A549 (cell line): ENCODE measurements at regions not wholly inside any gene's neighbourhood (a gene's known extent, or its start where the extent isn't known, plus 50 kb on each side); places are given as distances from the start of the nearest gene placed in this dataset.

ENCODE experiments used
- ATAC-seq, 2 experiments: fragments of 200-7000 bp in 1 of 2; fragments of >200 bp in 1 of 2; cut with Nextera tagmentation in 1 of 2; cut with Tn5 transposase in 1 of 2; 3 replicates each; pipeline versions ENCODE4 v1.8.0 to v1.9.1; 2018 to 2020; ENCODE audit warnings: mild to moderate bottlenecking in 1 of 2, moderate library complexity in 1 of 2
- CTCF ChIA-PET: fragments of 300-600 bp; sonication (Branson Sonifier 250); formaldehyde crosslinking; extraction: SDS; loops from one replicate; lab custom pipeline; 2021; ENCODE audit warnings: antibody characterized with exemption, inconsistent platforms; lab: Yijun Ruan, JAX
- POLR2A ChIA-PET: fragments of 350-600 bp; formaldehyde crosslinking; extraction: SDS; loops from one replicate; lab custom pipeline; 2021; ENCODE audit warnings: antibody characterized with exemption, inconsistent platforms; lab: Yijun Ruan, JAX
- DNase-seq, 2 experiments: peaks; one replicate each; pipeline versions ENCODE4 v3.0.0 to v3.0.0-alpha.2; 2011 to 2016; ENCODE audit warnings: low read depth in 1 of 2, low spot score in 1 of 2
- FAIRE-seq: peaks from 2 replicates; lab custom pipeline; 2011; peaks lifted over from hg19 to GRCh38; lab: Jason Lieb, UNC
- H3K27ac ChIP-seq, 2 experiments: fragments of >200 bp; sonication (Bioruptor Twin); formaldehyde crosslinking; 3 replicates each; pipeline ENCODE4 v1.5.1; 2016 to 2017
- H3K4me1 ChIP-seq: fragments of >200 bp; sonication (Bioruptor Twin); formaldehyde crosslinking; 3 replicates; pipeline ENCODE4 v1.6.1; 2016
- H3K4me2 ChIP-seq: fragments of >200 bp; sonication (Bioruptor Twin); formaldehyde crosslinking; 3 replicates; pipeline ENCODE4 v1.6.1; 2016
- H3K4me3 ChIP-seq: fragments of >200 bp; sonication (Bioruptor Twin); formaldehyde crosslinking; 3 replicates; pipeline ENCODE4 v1.5.1; 2016
- H3K9me3 ChIP-seq: fragments of >200 bp; sonication (Bioruptor Twin); formaldehyde crosslinking; 3 replicates; pipeline ENCODE4 v1.6.1; 2016
- BCL3 ChIP-seq: fragments of >200 bp; sonication (Bioruptor Twin); formaldehyde crosslinking; IDR thresholded peaks from 3 replicates; pipeline ENCODE4 v1.6.1; 2016
- BHLHE40 ChIP-seq: IDR thresholded peaks from 2 replicates; pipeline ENCODE4 v1.6.1; 2012; ENCODE audit warnings: low read depth, low read length, inconsistent platforms
- CEBPB ChIP-seq, 2 experiments: fragments of >200 bp in 1 of 2; sonication (Bioruptor Twin) in 1 of 2; formaldehyde crosslinking in 1 of 2; IDR thresholded peaks; 2 replicates each; pipeline ENCODE4 v1.6.1; 2012 to 2016
- CHD4 ChIP-seq: fragments of 200-600 bp; sonication (generic); IDR thresholded peaks from 2 replicates; pipeline ENCODE4 v1.6.1; 2016; ENCODE audit warnings: antibody characterized with exemption, mild to moderate bottlenecking, borderline replicate concordance
- E2F6 ChIP-seq: IDR thresholded peaks from 2 replicates; pipeline ENCODE4 v1.6.1; 2012; ENCODE audit warnings: low read depth, borderline replicate concordance
- EHF ChIP-seq: fragments of 250-450 bp; sonication (Bioruptor Pico); IDR thresholded peaks from 2 replicates; pipeline ENCODE4 v1.5.0; 2020; ENCODE audit warnings: mild to moderate bottlenecking
- EHMT2 ChIP-seq: fragments of 200-600 bp; sonication (generic); IDR thresholded peaks from 2 replicates; pipeline ENCODE4 v1.6.1; 2016; ENCODE audit warnings: antibody characterized with exemption, low read depth, mild to moderate bottlenecking, moderate library complexity
- FOSB ChIP-seq: fragments of 250-450 bp; sonication (Bioruptor Pico); IDR thresholded peaks from 2 replicates; pipeline ENCODE4 v1.5.0; 2020; ENCODE audit warnings: mild to moderate bottlenecking, moderate library complexity
- FOXS1 ChIP-seq: fragments of 250-450 bp; sonication (Bioruptor Pico); IDR thresholded peaks from 2 replicates; pipeline ENCODE4 v1.5.0; 2020; ENCODE audit warnings: mild to moderate bottlenecking, moderate library complexity
- GATA3 ChIP-seq: IDR thresholded peaks from 2 replicates; pipeline ENCODE4 v1.6.1; 2012; ENCODE audit warnings: borderline replicate concordance
- HES2 ChIP-seq: fragments of >200 bp; sonication (Bioruptor Twin); formaldehyde crosslinking; IDR thresholded peaks from 2 replicates; pipeline ENCODE4 v1.6.1; 2016
- HMGXB4 ChIP-seq: fragments of 250-450 bp; sonication (Bioruptor Pico); IDR thresholded peaks from 2 replicates; pipeline ENCODE4 v1.5.0; 2021; ENCODE audit warnings: mild to moderate bottlenecking, moderate library complexity, borderline replicate concordance
- HOXA7 ChIP-seq: fragments of 250-450 bp; sonication (Bioruptor Pico); IDR thresholded peaks from 2 replicates; pipeline ENCODE4 v1.5.0; 2020; ENCODE audit warnings: mild to moderate bottlenecking, moderate library complexity
- HOXB13 ChIP-seq: fragments of 250-450 bp; sonication (Bioruptor Pico); IDR thresholded peaks from 2 replicates; pipeline ENCODE4 v1.5.0; 2020; ENCODE audit warnings: low read depth, mild to moderate bottlenecking, moderate library complexity
- HOXB5 ChIP-seq: fragments of 250-450 bp; sonication (Bioruptor Pico); IDR thresholded peaks from 2 replicates; pipeline ENCODE4 v1.5.0; 2020; ENCODE audit warnings: mild to moderate bottlenecking, moderate library complexity
- JUN ChIP-seq, 2 experiments: fragments of >200 bp; sonication (Bioruptor Twin); formaldehyde crosslinking; IDR thresholded peaks; 2 replicates in 1 of 2; 3 replicates in 1 of 2; pipeline ENCODE4 v1.6.1; 2016 to 2017
- JUNB ChIP-seq: fragments of >200 bp; sonication (Bioruptor Twin); formaldehyde crosslinking; IDR thresholded peaks from 2 replicates; pipeline ENCODE4 v1.6.1; 2016
- KDM1A ChIP-seq: fragments of 200-600 bp; sonication (generic); IDR thresholded peaks from 2 replicates; pipeline ENCODE4 v1.6.1; 2016; ENCODE audit warnings: low read depth, mild to moderate bottlenecking
- MYC ChIP-seq: IDR thresholded peaks from 2 replicates; pipeline ENCODE4 v1.6.1; 2012; ENCODE audit warnings: mild to moderate bottlenecking, inconsistent platforms, low read length, improper control_type of control experiment, borderline replicate concordance
- PHF8 ChIP-seq: fragments of 200-600 bp; sonication (generic); IDR thresholded peaks from 2 replicates; pipeline ENCODE4 v1.6.1; 2016; ENCODE audit warnings: low read depth, mild to moderate bottlenecking, antibody characterized with exemption, moderate library complexity, borderline replicate concordance
- TFCP2L1 ChIP-seq: fragments of 250-450 bp; sonication (Bioruptor Pico); IDR thresholded peaks from 2 replicates; pipeline ENCODE4 v1.5.0; 2021; ENCODE audit warnings: mild to moderate bottlenecking
- TP53 ChIP-seq: fragments of 250-450 bp; sonication (Bioruptor Pico); IDR thresholded peaks from 2 replicates; pipeline ENCODE4 v1.5.0; 2021; ENCODE audit warnings: mild to moderate bottlenecking, moderate library complexity
- ZC3H11A ChIP-seq: fragments of 450-650 bp; IDR thresholded peaks from 2 replicates; pipeline ENCODE4 v1.6.1; 2014; ENCODE audit warnings: antibody characterized with exemption, mild to moderate bottlenecking
- ZNF302 ChIP-seq: fragments of 250-450 bp; sonication (Bioruptor Pico); IDR thresholded peaks from 2 replicates; pipeline ENCODE4 v1.9.0; 2021; ENCODE audit warnings: inconsistent platforms, mild to moderate bottlenecking, moderate library complexity
- WGBS: methylation state at CpG from one replicate; pipeline ENCODE4 v1.1.6; 2017; ENCODE audit errors: missing lambda C conversion rate; 5-methylcytosine and 5-hydroxymethylcytosine counted together

- CTCF ChIA-PET = no interaction called here
- no peak overlapping the region for H3K4me3 ChIP-seq
- 46% methylated on average over 2 of the region's 2 CpGs for WGBS
- peaks cover 4% of the 10 kb centered on the region; the same call in 1 of the 3 replicates for H3K4me1 ChIP-seq
- no peak for FAIRE-seq
- no peaks in the 10 kb centered on the region for H3K9me3 ChIP-seq
- no peak for DNase-seq
- H3K4me2 ChIP-seq = no peak overlapping the region
- POLR2A ChIA-PET = no interaction called here
- TF ChIP-seq TP53 (CRISPR knock-in tag) = no peak
- no peak for TF ChIP-seq EHF
- no peak for TF ChIP-seq HES2
- no peak for TF ChIP-seq FOXS1 (CRISPR knock-in tag)
- no peak for TF ChIP-seq KDM1A
- no peak for TF ChIP-seq ZC3H11A
- TF ChIP-seq EHMT2 = no peak
- no peak for TF ChIP-seq HOXB5 (CRISPR knock-in tag)
- no peak for TF ChIP-seq CHD4
- TF ChIP-seq HMGXB4 (CRISPR knock-in tag) = no peak
- TF ChIP-seq E2F6 = no peak
- no peak overlapping the region for H3K27ac ChIP-seq
- ATAC-seq = no peak
These were observed 512.5 kb upstream of the CDH18 start for GRCh38 chr5:20500546-20500945.

- POLR2A ChIA-PET = no interaction called here
- Histone ChIP-seq H3K4me3 (no peak overlapping the region), H3K4me1 (peaks cover 4% of the 10 kb centered on the region; the same call in 1 of the 3 replicates), H3K9me3 (no peaks in the 10 kb centered on the region), H3K27ac (no peak overlapping the region), H3K4me2 (no peak overlapping the region)
- ATAC-seq = no peak
- DNase-seq = no peak
- no peak for FAIRE-seq
- CTCF ChIA-PET = no interaction called here
- WGBS = 49% methylated on average over 3 of the region's 3 CpGs
- TF ChIP-seq JUNB (no peak), HOXB5 (CRISPR knock-in tag) (no peak), ZNF302 (CRISPR knock-in tag) (no peak), TFCP2L1 (CRISPR knock-in tag) (no peak), FOXS1 (CRISPR knock-in tag) (no peak), JUN (IDR thresholded peaks at IDR 0.05) (no peak), HOXA7 (no peak), EHF (no peak), E2F6 (no peak), BCL3 (no peak), HOXB13 (CRISPR knock-in tag) (no peak), FOSB (CRISPR knock-in tag) (no peak), PHF8 (no peak), BHLHE40 (no peak), MYC (no peak), CEBPB (IDR thresholded peaks at IDR 0.05) (no peak), GATA3 (no peak)
These were observed 510.9 kb upstream of the CDH18 start for GRCh38 chr5:20498926-20499325.
